ENCODE measurements at regions not wholly inside any gene's neighbourhood (a gene's known extent, or its start where the extent isn't known, plus 50 kb on each side); places are given as distances from the start of the nearest gene placed in this dataset.
"Not testable (repeated sequence)": the region's sequence is repeated elsewhere in the genome, so short reads cannot be mapped to it uniquely, and the experiment has no call there.

DNA sequence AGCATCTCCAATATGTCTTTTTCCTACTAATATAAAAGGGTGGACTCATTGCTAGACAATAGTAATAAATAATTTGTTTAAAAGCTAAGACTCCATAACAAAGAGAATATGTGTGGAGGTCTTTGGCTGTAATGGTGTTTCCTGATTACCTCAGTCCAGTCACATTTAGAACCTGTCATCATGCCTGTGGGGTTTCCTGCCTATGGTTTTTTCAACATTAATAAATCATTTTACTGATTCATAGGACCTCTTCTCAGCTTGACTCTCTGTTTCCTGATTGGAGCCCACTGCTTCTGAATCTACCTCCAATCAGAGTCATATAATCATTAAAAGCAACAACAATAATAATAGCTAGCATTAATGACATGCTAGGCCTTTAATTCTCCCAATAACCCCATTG is 52.4 kb upstream of the GNAI1 start:
- DNase-seq (ENCODE audit: low read depth), result no peak

- DNase-seq (ENCODE audit: low read depth), result no peak
Measured at GRCh38 chr7:80078886-80079285, 55.7 kb upstream of the GNAI1 start.

GRCh38 chr7:80078159-80078731 is 56.4 kb upstream of the GNAI1 start:
- DNase-seq (ENCODE audit: low read depth), result no peak

- no peak for DNase-seq (ENCODE audit: low read depth)
Measured at GRCh38 chr7:80070391-80070790, 64.2 kb upstream of the GNAI1 start.

DNA sequence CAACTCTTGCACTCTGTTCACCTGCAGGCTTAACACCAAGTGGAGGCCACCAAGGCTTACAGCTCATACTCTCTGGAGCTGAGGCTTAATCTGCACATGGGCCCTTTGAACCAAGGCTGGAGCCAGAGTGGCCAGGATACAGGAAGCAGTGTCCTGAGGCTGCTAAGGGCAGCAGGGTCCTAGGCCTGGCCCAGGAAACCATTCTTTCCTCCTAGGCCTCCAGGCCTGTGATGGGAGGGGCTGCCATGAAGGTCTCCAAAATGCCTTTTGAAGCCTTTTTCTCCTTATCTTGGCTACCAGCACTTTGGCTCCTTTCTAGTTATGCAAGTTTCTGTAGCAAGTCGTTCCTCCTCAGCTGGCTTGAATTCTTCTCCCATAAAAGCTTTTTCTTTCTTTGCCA is 68.0 kb upstream of the GNAI1 start:
- DNase-seq (ENCODE audit: low read depth), result no peak

DNA sequence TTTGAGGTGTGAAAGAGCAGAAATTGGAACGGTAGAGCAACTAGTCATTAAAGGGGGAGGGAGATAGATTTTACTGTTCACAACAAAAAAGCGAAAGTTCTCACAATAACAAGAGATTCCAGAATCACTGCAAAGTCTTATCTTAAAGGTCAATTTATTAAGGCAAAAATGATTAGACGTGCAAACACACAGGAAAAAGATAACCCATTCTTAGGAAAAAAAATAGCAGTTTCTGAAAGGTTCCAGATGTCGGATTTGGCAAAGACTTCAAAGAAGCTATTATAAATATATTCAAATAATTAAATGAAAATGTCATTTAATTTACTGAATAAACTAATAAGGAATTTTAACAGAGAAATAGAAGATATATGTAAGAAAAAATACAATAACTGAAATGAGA is 70.8 kb upstream of the GNAI1 start:
- no peak for DNase-seq (ENCODE audit: low read depth)

DNA sequence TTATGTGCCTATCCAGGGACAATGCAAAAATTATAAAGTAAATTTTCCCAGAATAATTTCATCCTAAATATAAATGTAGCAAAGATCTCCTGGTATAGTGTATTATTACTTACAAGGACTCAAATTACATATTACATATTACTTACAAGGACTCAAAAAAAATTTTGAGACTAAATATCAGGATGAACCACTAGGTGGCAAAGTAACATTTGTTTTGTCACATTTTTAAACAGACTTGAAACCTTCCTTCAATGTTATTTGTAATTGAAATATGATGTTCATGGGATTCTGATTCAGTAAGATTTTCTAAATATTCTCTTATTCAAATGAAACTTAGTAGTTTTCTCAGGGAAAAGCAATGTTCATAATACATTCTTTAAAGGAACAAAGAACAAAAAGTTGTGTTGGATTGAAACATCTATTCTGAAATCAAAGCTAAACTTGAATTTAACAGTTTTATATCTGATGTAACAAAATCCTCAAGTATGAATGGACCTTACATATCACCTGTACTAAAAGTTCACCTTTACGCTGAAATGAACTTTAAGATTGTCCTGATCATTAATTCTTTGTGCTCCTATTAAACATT is 74.3 kb upstream of the GNAI1 start:
- DNase-seq (ENCODE audit: low read depth), result no peak

DNA sequence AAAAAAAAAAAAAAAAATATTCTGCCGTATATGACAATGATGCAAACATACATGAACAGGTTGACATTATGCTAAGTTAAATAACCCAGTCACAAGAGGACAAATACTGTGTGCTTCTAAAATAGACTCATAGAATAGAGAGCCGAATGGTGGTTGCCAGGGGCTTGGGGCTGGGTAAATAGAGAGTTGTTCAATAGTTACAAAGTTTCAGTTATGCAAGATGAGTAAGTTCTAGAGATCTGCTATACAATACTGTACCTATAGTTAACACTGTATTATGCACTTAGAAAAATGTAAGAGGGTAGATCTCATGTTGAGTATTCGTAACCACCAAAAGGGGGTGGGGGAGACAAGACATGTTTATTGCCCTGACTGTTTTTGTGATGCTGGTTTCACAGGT is 77.1 kb upstream of the GNAI1 start:
- no peak for DNase-seq (ENCODE audit: low read depth)

DNA sequence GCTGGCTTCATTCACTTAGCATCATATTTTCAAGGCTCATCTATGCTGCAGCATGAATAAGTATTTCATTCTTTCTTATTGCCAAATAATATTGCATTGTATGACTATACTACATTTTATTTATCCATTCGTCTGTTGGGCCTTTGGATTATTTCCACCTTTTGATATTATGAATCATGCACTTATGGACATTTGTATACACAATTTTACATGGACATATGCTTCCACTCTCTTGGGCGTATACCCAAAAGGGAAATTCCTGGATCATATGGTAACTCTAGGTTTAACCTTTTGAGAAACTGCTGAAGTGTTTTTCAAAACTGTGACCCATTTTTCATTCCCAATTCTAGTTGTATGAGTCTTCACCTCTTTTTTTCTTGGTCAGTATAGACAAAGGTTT is 80.3 kb upstream of the GNAI1 start:
- no peak for DNase-seq (ENCODE audit: low read depth)

- no peak for DNase-seq (ENCODE audit: low read depth)
Measured at GRCh38 chr7:80053124-80053523, 81.5 kb upstream of the GNAI1 start.

- no peak for DNase-seq (ENCODE audit: low read depth)
Measured at GRCh38 chr7:80047856-80048459, 86.7 kb upstream of the GNAI1 start.

GRCh38 chr7:80047032-80047431 is 87.6 kb upstream of the GNAI1 start:
- DNase-seq (ENCODE audit: low read depth), result no peak

DNA sequence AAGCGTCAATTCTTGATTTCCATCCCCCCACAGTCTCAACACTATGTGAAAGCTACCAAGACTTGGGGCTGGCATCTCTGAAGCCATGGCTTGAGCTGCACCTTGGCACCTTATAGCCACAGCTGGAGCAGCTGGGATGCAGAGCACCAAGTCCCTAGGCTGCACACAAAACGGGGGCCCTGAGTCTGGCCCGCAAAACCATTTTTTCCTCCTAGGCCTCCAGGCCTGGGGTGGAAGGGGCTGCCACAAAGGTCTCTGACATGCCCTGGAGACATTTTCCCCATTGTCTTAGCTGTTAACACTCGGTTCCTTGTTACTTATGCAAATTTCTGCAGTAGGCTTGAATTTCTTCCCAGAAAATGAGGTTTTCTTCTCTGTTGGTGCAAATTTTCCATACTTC is 89.8 kb upstream of the GNAI1 start:
- no peak for DNase-seq (ENCODE audit: low read depth)

GRCh38 chr7:80040752-80041151 is 93.9 kb upstream of the GNAI1 start:
- no peak for DNase-seq (ENCODE audit: low read depth)

- DNase-seq (ENCODE audit: low read depth), result no peak
Measured at GRCh38 chr7:80040335-80040734, 94.3 kb upstream of the GNAI1 start.

GRCh38 chr7:80039251-80039884 is 95.3 kb upstream of the GNAI1 start:
- no peak for DNase-seq (ENCODE audit: low read depth)

- no peak for DNase-seq (ENCODE audit: low read depth)
Measured at GRCh38 chr7:80037689-80038088, 96.9 kb upstream of the GNAI1 start.

- DNase-seq (ENCODE audit: low read depth), result no peak
Measured at GRCh38 chr7:80036107-80036506, 98.5 kb upstream of the GNAI1 start.

DNA sequence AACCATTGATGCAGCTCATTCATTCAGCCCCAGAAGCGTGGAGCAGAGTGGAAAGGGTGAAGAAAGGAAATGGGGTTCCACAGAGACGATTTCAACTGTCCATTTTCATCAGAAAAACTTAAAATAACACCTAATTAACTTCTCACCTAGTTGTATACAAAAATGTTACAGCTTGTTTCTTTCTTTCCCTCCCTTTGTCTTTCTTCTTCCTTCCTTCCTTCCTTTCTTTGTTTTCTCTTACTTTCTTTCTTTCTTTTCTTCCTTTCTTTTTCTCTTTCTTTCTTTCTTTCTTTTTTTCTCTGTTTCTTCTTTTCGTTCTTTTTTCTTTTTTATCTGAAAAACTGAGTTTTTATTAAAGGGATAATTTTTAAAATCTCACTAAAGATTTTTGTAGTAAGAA is 105.9 kb upstream of the GNAI1 start:
- no peak for DNase-seq (ENCODE audit: low read depth)

- DNase-seq (ENCODE audit: low read depth), result no peak
Measured at GRCh38 chr7:80027611-80028173, 106.9 kb upstream of the GNAI1 start.

DNA sequence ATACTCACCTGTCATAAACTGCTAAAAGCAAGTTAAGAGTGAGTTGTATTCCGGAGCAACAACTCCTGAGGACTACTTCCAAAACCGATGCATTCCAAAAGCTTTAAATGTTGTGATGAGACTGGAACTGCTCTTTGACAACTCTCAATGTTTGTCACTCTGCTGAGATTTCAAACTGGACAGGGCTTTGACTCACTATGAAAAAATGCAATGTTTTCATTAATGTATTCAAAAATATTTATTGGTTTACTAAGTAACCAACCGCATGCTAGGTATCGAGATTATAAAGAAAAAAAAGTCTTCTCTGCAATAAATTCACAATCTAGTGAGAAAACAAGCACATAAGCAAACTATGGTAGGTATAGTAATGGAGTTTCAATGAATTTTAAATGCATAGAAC is 107.9 kb upstream of the GNAI1 start:
- DNase-seq (ENCODE audit: low read depth), result no peak

- DNase-seq (ENCODE audit: low read depth), result not testable (repeated sequence)
Measured at GRCh38 chr7:80020277-80020676, 114.4 kb upstream of the GNAI1 start.

GRCh38 chr7:80019809-80020207 is 114.8 kb upstream of the GNAI1 start:
- not testable (repeated sequence) for DNase-seq (ENCODE audit: low read depth)
